ENCODE measurements at regions not wholly inside any gene's neighbourhood (a gene's known extent, or its start where the extent isn't known, plus 50 kb on each side); places are given as distances from the start of the nearest gene placed in this dataset.

DNA sequence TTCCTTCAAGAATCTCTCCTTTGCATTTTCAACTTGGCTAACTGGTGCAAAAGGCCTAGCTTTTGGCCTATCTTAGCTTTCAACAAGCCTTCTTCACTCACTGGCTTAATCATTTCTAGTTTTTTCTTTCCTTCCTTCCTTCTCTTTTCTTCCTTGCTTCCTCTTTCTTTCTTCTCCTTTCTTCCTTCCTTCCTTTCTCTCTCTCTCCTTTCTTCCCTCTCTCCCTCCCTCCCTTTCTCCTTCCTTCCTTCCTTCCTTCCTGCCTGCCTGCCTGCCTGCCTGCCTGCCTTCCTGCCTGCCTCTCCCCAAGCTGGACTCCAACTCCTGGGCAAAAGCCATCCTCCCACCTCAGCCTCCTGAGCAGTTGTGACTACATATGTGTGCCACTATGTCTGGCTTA, 176.2 kb upstream of the APCDD1 start:
- H3K9ac ChIP-seq (ENCODE audit: low read depth, low read length, poor library complexity, severe bottlenecking): no peak overlapping the region
- H3K27me3 ChIP-seq (ENCODE audit: insufficient read depth, low read length, poor library complexity, severe bottlenecking): no peaks in the 10 kb centered on the region
- peak overlapping the region; percentile 12; the same call in 1 of the 2 replicates for H2AFZ ChIP-seq (ENCODE audit: low read length)
- H3K4me3 ChIP-seq (ENCODE audit: low read length, poor library complexity, severe bottlenecking): no peak overlapping the region
- no peak for TF ChIP-seq EZH2phosphoT487 (IDR thresholded peaks at IDR 0.05; ENCODE audit: borderline replicate concordance)
- TF ChIP-seq, protein P1, sequence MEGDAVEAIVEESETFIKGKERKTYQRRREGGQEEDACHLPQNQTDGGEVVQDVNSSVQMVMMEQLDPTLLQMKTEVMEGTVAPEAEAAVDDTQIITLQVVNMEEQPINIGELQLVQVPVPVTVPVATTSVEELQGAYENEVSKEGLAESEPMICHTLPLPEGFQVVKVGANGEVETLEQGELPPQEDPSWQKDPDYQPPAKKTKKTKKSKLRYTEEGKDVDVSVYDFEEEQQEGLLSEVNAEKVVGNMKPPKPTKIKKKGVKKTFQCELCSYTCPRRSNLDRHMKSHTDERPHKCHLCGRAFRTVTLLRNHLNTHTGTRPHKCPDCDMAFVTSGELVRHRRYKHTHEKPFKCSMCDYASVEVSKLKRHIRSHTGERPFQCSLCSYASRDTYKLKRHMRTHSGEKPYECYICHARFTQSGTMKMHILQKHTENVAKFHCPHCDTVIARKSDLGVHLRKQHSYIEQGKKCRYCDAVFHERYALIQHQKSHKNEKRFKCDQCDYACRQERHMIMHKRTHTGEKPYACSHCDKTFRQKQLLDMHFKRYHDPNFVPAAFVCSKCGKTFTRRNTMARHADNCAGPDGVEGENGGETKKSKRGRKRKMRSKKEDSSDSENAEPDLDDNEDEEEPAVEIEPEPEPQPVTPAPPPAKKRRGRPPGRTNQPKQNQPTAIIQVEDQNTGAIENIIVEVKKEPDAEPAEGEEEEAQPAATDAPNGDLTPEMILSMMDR (conservative IDR thresholded peaks at IDR 0.05; ENCODE audit: low read length): no peak
- no peak overlapping the region for H3K4me2 ChIP-seq (ENCODE audit: low read depth, low read length, poor library complexity, severe bottlenecking)
- H3K4me1 ChIP-seq (ENCODE audit: insufficient read depth, low read length, poor library complexity, severe bottlenecking): peaks cover 17% of the 10 kb centered on the region
- H3K9me3 ChIP-seq (ENCODE audit: insufficient read depth, low read depth, low read length): no peaks in the 10 kb centered on the region
- no peaks in the 10 kb centered on the region for H3K79me2 ChIP-seq (ENCODE audit: insufficient read depth, low read length)
- H3F3A ChIP-seq (ENCODE audit: low read depth): no peaks in the 10 kb centered on the region
- no peaks in the 10 kb centered on the region for H3K9me2 ChIP-seq (replicated peaks; ENCODE audit: low read depth, low read length)
- H4K20me1 ChIP-seq (ENCODE audit: insufficient read depth, low read length, poor library complexity, severe bottlenecking): no peaks in the 10 kb centered on the region
- no peaks in the 10 kb centered on the region for H3K36me3 ChIP-seq (ENCODE audit: insufficient read depth, low read length)

- Histone ChIP-seq H2AFZ (ENCODE audit: low read length) (no peak overlapping the region), H3K4me2 (ENCODE audit: low read depth, low read length, poor library complexity, severe bottlenecking) (no peak overlapping the region)
- no peak for TF ChIP-seq EZH2phosphoT487 (IDR thresholded peaks at IDR 0.05; ENCODE audit: borderline replicate concordance)
- TF ChIP-seq, protein P1 (conservative IDR thresholded peaks at IDR 0.05; ENCODE audit: low read length): no peak
These were observed 175.0 kb upstream of the APCDD1 start for GRCh38 chr18:10279471-10279870.

DNA sequence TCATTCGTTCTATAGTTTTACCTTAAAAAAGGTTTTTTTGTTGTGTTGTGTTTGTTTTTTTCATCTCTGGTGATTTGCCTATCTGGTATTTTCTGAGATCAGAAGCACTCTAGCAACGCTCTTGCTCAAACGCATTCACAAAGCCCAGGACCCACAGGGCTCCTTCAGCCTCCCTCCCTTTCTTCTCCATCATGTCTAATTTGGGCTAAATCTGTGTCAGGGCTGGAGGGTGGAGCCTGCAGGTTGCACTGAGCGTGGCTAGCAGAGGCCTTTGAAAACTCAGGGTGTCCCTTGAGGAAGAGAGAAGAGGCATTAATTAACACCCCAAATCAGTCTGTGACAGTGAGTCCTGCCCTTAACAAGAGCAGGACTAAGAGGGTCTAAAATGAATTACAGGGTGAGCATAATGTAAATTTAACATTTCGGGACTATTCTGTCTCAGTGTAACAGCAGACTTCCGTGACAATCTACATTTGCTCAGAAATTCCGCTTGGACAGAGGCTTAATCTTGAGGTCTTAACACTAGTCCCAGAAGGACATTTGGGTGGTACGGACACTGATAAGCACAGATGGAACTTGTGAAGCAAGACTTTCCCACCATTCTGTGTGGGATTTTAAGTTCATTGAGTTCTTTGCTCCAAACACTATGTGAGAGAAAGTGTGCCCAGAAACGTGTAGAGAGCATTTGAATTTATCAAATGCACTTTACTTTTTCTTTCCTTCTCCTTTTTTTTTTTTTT, 174.4 kb upstream of the APCDD1 start:
- no peaks in the 10 kb centered on the region for H3K79me2 ChIP-seq (ENCODE audit: insufficient read depth, low read length)
- peaks cover 35% of the 10 kb centered on the region for H3K4me1 ChIP-seq (ENCODE audit: insufficient read depth, low read length, poor library complexity, severe bottlenecking)
- H2AFZ ChIP-seq (ENCODE audit: low read length): no peak overlapping the region
- peaks cover 2% of the 10 kb centered on the region; the same call in 1 of the 2 replicates for H3F3A ChIP-seq (ENCODE audit: low read depth)
- H3K4me3 ChIP-seq (ENCODE audit: low read length, poor library complexity, severe bottlenecking): no peak overlapping the region
- H3K9me2 ChIP-seq (replicated peaks; ENCODE audit: low read depth, low read length): no peaks in the 10 kb centered on the region
- no peak overlapping the region for H3K9ac ChIP-seq (ENCODE audit: low read depth, low read length, poor library complexity, severe bottlenecking)
- H3K9me3 ChIP-seq (ENCODE audit: insufficient read depth, low read depth, low read length): no peaks in the 10 kb centered on the region
- H3K4me2 ChIP-seq (ENCODE audit: low read depth, low read length, poor library complexity, severe bottlenecking): no peak overlapping the region
- no peaks in the 10 kb centered on the region for H3K36me3 ChIP-seq (ENCODE audit: insufficient read depth, low read length)
- TF ChIP-seq EZH2phosphoT487 (IDR thresholded peaks at IDR 0.05; ENCODE audit: borderline replicate concordance): no peak
- TF ChIP-seq, protein P1 (conservative IDR thresholded peaks at IDR 0.05; ENCODE audit: low read length): no peak
- no peaks in the 10 kb centered on the region for H3K27me3 ChIP-seq (ENCODE audit: insufficient read depth, low read length, poor library complexity, severe bottlenecking)
- H4K20me1 ChIP-seq (ENCODE audit: insufficient read depth, low read length, poor library complexity, severe bottlenecking): no peaks in the 10 kb centered on the region

More at GRCh38 chr18:10279471-10279870, 175.0 kb upstream of the APCDD1 start:
- Histone ChIP-seq H3K9me3 (ENCODE audit: insufficient read depth, low read depth, low read length) (no peaks in the 10 kb centered on the region), H4K20me1 (ENCODE audit: insufficient read depth, low read length, poor library complexity, severe bottlenecking) (no peaks in the 10 kb centered on the region), H3F3A (ENCODE audit: low read depth) (no peaks in the 10 kb centered on the region), H3K27me3 (ENCODE audit: insufficient read depth, low read length, poor library complexity, severe bottlenecking) (no peaks in the 10 kb centered on the region), H3K4me1 (ENCODE audit: insufficient read depth, low read length, poor library complexity, severe bottlenecking) (peaks cover 29% of the 10 kb centered on the region), H3K4me3 (ENCODE audit: low read length, poor library complexity, severe bottlenecking) (no peak overlapping the region), H3K9ac (ENCODE audit: low read depth, low read length, poor library complexity, severe bottlenecking) (no peak overlapping the region), H3K36me3 (ENCODE audit: insufficient read depth, low read length) (no peaks in the 10 kb centered on the region), H3K79me2 (ENCODE audit: insufficient read depth, low read length) (no peaks in the 10 kb centered on the region), H3K9me2 (replicated peaks; ENCODE audit: low read depth, low read length) (no peaks in the 10 kb centered on the region)
